Fibroblast of lung (primary cell): ENCODE measurements at regions not wholly inside any gene's neighbourhood (a gene's known extent, or its start where the extent isn't known, plus 50 kb on each side); places are given as distances from the start of the nearest gene placed in this dataset.

Experiments
- CTCF ChIP-seq, 2 donors: IDR thresholded peaks in 1 of 2; conservative IDR thresholded peaks in 1 of 2; 1 replicate in 1 of 2; 2 replicates in 1 of 2; pipeline ENCODE4 v1.5.1; 2011 to 2012; ENCODE audit warnings: low read length in 2 of 2, control low read depth in 1 of 2, inconsistent platforms in 1 of 2, low read depth in 1 of 2, mild to moderate bottlenecking in 1 of 2
- EZH2 ChIP-seq: IDR thresholded peaks from 2 replicates; pipeline ENCODE4 v1.5.1; 2012; ENCODE audit warnings: low read length, control low read depth, mild to moderate bottlenecking; ENCODE audit errors: missing control alignments

- TF ChIP-seq CTCF (conservative IDR thresholded peaks at IDR 0.05 in 1 of 2, IDR thresholded peaks at IDR 0.05 in 1 of 2; ENCODE audit: low read depth in 1 of 2, low read length in 2 of 2) (no peak), EZH2 (no peak)
Observed at GRCh38 chr6:166781331-166781730, 154.3 kb upstream of the RPS6KA2 start.
